BLaER1 (cell line): ENCODE measurements at regions not wholly inside any gene's neighbourhood (a gene's known extent, or its start where the extent isn't known, plus 50 kb on each side); places are given as distances from the start of the nearest gene placed in this dataset.

ENCODE experiments used
- H3K27ac ChIP-seq: shearing (Covaris generic); formaldehyde crosslinking; 2 replicates; pipeline ENCODE4 v1.8.1; 2022
- H3K27me3 ChIP-seq: shearing (Covaris generic); formaldehyde crosslinking; 2 replicates; pipeline ENCODE4 v1.8.1; 2022
- H3K36me3 ChIP-seq: shearing (Covaris generic); formaldehyde crosslinking; 2 replicates; pipeline ENCODE4 v1.8.1; 2022
- H3K4me1 ChIP-seq: shearing (Covaris generic); formaldehyde crosslinking; 2 replicates; pipeline ENCODE4 v1.8.1; 2022
- H3K4me2 ChIP-seq: shearing (Covaris generic); formaldehyde crosslinking; 2 replicates; pipeline ENCODE4 v1.8.1; 2022
- H3K4me3 ChIP-seq: shearing (Covaris generic); formaldehyde crosslinking; 2 replicates; pipeline ENCODE4 v1.8.1; 2022
- H3K9ac ChIP-seq: shearing (Covaris generic); formaldehyde crosslinking; 2 replicates; pipeline ENCODE4 v1.8.1; 2022
- H3K9me3 ChIP-seq: shearing (Covaris generic); formaldehyde crosslinking; 2 replicates; pipeline ENCODE4 v1.8.1; 2022
- H4K20me1 ChIP-seq: shearing (Covaris generic); formaldehyde crosslinking; 2 replicates; pipeline ENCODE4 v1.8.1; 2022
- Cebpa-rat ChIP-seq: shearing (Covaris generic); IDR thresholded peaks from 2 replicates; pipeline ENCODE4 v1.8.1; 2022

DNA sequence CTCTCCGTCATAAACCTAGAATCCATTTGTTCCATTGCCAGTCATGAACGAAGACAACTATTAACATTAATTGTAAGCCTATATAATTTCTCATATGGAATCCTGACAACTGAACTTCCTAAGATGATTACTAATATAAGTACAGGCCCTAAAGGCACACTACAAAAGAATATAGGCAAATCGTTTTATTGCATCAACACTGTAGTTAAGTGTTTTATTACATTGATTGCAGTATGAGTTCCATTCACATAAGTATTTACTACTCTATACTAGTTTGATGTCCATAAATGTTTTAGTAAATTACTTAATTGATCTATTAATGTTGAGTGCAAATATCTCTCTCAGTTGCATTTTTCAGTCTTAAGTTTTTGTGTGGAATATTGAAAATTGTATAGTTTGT, 113.1 kb upstream of the SEMA3C start:
- no peak overlapping the region for H3K9ac ChIP-seq

DNA sequence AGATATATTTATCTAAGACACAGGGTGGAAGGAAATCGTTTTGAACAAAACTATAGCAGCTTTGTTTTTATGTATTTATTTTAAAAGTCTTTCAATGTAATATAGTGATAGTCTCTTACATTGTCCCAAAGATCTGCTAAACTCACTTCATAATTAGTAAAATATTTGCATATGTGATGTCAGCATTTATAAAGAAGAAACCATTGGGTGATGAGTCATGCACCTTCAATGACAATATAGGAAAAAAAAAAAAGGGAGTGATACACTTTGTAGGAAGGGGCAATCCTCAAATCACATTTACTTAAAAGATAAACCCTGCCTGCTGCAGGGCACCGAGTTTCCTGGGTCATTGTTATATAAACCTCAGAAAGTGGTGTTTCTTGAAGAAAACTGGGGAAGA, 112.4 kb upstream of the SEMA3C start:
- Histone ChIP-seq H3K27ac (no peak overlapping the region), H3K4me2 (no peak overlapping the region)

More for the DNA sequence above, 113.1 kb upstream of the SEMA3C start:
- no peak for TF ChIP-seq Cebpa-rat
- Histone ChIP-seq H3K4me3 (no peak overlapping the region), H3K27me3 (no peaks in the 10 kb centered on the region), H3K36me3 (no peaks in the 10 kb centered on the region), H3K4me2 (no peak overlapping the region), H3K9me3 (no peaks in the 10 kb centered on the region), H3K4me1 (no peaks in the 10 kb centered on the region), H4K20me1 (no peaks in the 10 kb centered on the region), H3K27ac (no peak overlapping the region)

DNA sequence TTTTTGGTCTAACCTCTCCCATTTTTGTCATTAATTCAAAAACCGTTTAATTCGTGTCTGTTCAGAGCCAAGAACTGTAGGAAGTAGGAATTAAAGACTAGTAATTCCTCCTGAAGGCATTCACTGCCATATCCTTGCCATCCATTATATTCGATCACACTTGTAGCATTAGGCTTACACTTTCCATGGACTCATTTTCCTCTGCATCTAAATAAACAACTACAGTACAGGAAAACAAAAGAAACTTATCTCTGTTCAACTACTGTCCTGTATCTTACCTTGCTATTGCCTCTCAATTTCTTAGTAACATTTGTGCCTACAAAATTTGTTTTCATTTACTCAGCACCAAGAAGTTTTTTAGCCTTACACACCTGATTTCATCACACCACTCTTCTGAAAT, 111.6 kb upstream of the SEMA3C start:
- Histone ChIP-seq H3K4me2 (no peak overlapping the region), H3K4me3 (no peak overlapping the region), H4K20me1 (no peaks in the 10 kb centered on the region), H3K9ac (no peak overlapping the region), H3K36me3 (no peaks in the 10 kb centered on the region), H3K27me3 (no peaks in the 10 kb centered on the region), H3K4me1 (no peaks in the 10 kb centered on the region), H3K9me3 (no peaks in the 10 kb centered on the region), H3K27ac (no peak overlapping the region)
- TF ChIP-seq Cebpa-rat = no peak

More for the DNA sequence above, 112.4 kb upstream of the SEMA3C start:
- TF ChIP-seq Cebpa-rat = no peak
- Histone ChIP-seq H3K4me3 (no peak overlapping the region), H3K36me3 (no peaks in the 10 kb centered on the region), H3K9ac (no peak overlapping the region), H4K20me1 (no peaks in the 10 kb centered on the region), H3K27me3 (no peaks in the 10 kb centered on the region), H3K4me1 (no peaks in the 10 kb centered on the region), H3K9me3 (no peaks in the 10 kb centered on the region)

DNA sequence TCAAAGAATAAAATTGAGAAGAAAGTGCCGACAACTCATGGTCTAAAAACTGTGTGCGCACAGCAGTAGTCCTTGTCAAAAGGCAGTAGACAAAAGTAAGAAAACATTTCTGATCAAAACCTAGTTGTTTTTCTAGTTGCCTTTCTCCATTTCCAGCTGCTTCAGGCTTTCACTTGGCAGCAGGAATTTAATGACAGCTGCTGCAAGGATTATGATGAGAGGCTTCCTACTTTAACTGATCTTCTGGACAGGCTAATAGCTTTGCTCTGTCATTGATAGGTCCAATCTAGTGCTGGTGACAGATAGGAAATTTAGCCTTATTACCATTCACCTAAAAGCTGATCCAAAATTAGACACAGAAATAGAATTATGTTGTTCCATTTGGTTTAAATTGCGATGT, 110.7 kb upstream of the SEMA3C start:
- no peak overlapping the region for H3K4me2 ChIP-seq
- TF ChIP-seq Cebpa-rat = no peak
- H3K4me3 ChIP-seq = no peak overlapping the region
- H3K9ac ChIP-seq = no peak overlapping the region
- no peaks in the 10 kb centered on the region for H3K9me3 ChIP-seq
- H3K27me3 ChIP-seq = no peaks in the 10 kb centered on the region
- H3K36me3 ChIP-seq = no peaks in the 10 kb centered on the region
- H3K27ac ChIP-seq = no peak overlapping the region
- no peaks in the 10 kb centered on the region for H3K4me1 ChIP-seq
- H4K20me1 ChIP-seq = no peaks in the 10 kb centered on the region

DNA sequence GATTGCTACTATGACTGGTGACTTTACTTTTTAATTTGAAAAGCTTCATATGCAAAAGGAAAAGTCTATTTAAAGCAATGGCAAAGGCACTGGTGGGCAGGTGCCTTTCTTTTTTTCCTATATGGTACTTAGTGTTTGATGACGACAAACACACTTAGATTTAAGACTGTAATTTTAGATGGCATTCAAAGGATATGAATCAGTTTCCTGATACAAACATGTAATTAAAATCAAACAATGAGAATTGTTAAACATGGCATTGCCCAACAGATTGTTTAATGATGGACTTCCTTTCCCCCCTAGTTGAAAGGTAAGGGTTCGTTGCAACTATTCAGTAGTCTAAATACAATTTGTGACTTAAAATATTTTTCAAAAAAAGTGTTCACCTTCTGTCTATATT, 106.5 kb upstream of the SEMA3C start:
- no peaks in the 10 kb centered on the region for H3K9me3 ChIP-seq

DNA sequence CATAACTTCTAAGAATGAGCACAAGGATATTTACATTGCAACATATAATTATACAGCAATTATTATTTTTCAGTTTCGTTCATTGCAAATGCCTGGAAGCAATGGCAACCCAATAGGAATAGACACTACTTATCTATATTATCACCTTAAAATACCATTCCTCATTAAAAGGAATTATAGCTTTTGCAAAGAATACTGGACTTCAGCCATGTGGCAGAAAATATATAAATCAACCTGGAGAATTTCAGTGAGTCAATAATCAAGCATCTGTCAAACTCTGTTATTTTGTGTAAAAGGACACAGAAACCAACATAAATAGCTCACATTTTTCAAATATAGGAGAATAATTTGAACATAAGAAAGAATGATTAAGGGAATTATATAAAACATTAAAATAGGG, 96.1 kb upstream of the SEMA3C start:
- H3K4me2 ChIP-seq = no peak overlapping the region
- H3K36me3 ChIP-seq = no peaks in the 10 kb centered on the region
- no peak overlapping the region for H3K27ac ChIP-seq
- H3K4me3 ChIP-seq = no peak overlapping the region
- H3K9me3 ChIP-seq = no peaks in the 10 kb centered on the region
- TF ChIP-seq Cebpa-rat = no peak
- no peaks in the 10 kb centered on the region for H3K4me1 ChIP-seq
- H4K20me1 ChIP-seq = no peaks in the 10 kb centered on the region
- no peaks in the 10 kb centered on the region for H3K27me3 ChIP-seq
- H3K9ac ChIP-seq = no peak overlapping the region

More for the DNA sequence above, 106.5 kb upstream of the SEMA3C start:
- Histone ChIP-seq H3K9ac (no peak overlapping the region), H3K36me3 (no peaks in the 10 kb centered on the region), H4K20me1 (no peaks in the 10 kb centered on the region), H3K27me3 (no peaks in the 10 kb centered on the region), H3K27ac (no peak overlapping the region), H3K4me3 (no peak overlapping the region), H3K4me2 (no peak overlapping the region), H3K4me1 (no peaks in the 10 kb centered on the region)
- TF ChIP-seq Cebpa-rat = no peak

DNA sequence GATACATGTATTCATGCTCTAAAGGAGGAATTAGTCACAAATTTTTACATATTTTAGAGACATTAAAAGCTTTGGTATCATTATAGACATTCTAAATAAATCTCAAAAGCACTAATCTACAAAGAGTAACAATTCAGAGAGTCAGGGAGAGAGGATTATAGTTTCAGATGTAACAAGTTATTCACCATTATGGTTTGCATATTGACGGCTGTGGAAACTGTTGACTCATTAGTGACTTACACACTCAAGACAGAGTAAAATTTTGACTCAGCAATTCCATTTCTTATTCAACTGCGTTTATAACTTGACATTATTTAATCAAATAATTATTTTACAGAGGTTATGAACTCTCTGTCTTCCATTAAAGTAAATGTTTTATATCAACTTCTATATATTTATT, 95.4 kb upstream of the SEMA3C start:
- no peak overlapping the region for H3K4me2 ChIP-seq
- H4K20me1 ChIP-seq = no peaks in the 10 kb centered on the region
- H3K4me1 ChIP-seq = no peaks in the 10 kb centered on the region
- H3K9me3 ChIP-seq = no peaks in the 10 kb centered on the region
- H3K36me3 ChIP-seq = no peaks in the 10 kb centered on the region
- no peak overlapping the region for H3K27ac ChIP-seq
- H3K9ac ChIP-seq = no peak overlapping the region
- no peak overlapping the region for H3K4me3 ChIP-seq
- no peak for TF ChIP-seq Cebpa-rat
- H3K27me3 ChIP-seq = no peaks in the 10 kb centered on the region

DNA sequence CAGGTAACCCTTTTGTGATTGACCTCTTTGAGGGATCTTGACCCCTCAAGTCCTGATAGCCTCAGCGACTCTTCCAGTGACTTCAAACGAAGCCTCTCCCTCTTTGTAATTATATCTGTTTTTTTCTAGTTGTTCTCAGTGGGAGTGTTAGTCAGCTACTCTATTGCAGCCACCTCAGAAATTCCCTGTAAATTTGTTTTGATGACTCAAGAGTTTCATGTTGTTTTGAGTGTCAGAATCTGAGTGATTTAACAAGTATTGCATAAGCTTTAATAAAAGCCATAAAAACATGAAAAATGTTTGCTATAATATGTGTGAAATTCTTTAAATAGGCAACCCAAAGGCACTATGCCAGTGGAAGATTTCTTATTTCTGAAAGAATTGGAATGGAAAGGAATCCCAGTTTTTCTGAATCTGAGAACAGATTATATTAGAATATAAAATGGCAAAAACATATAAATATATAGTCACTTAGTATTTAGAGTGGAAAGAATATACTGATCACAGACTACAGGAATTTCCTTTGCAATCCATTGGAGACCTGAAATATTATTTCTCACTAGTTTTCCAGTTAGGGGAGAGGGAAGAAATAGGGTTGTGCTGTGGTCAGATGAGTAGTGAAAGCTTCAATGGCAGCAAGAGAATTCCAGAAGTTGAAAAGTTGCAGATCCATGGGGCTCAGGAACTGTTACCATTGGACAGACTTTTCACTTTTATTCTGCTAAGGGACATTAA, 94.4 kb upstream of the SEMA3C start:
- Histone ChIP-seq H4K20me1 (no peaks in the 10 kb centered on the region), H3K4me1 (no peaks in the 10 kb centered on the region), H3K4me3 (no peak overlapping the region), H3K9me3 (no peaks in the 10 kb centered on the region), H3K9ac (no peak overlapping the region), H3K4me2 (no peak overlapping the region), H3K27ac (no peak overlapping the region), H3K27me3 (no peaks in the 10 kb centered on the region), H3K36me3 (no peaks in the 10 kb centered on the region)
- no peak for TF ChIP-seq Cebpa-rat

DNA sequence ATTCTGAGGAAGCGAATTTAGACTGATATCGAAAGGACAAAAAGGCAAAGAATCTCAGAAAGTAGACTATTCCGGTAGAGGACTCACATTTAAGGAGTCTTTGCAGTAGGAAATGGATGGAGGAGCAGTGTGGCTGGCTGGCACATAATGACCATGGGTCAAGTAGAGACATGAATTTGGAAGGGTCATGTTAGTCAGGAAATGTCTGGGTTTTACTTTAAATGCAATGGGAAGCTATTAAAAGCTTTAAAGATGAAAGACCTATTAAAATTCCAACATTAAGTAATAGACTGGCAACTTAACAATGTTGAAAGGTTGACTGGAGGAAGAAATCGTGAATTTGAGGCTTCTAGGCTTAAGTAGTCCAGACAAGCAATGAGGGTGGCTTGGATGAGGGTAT, 90.0 kb upstream of the SEMA3C start:
- Histone ChIP-seq H3K9me3 (no peaks in the 10 kb centered on the region), H3K27ac (no peak overlapping the region), H3K9ac (no peak overlapping the region), H3K4me1 (no peaks in the 10 kb centered on the region), H3K4me2 (no peak overlapping the region), H3K36me3 (no peaks in the 10 kb centered on the region), H3K4me3 (no peak overlapping the region), H4K20me1 (no peaks in the 10 kb centered on the region), H3K27me3 (no peaks in the 10 kb centered on the region)
- TF ChIP-seq Cebpa-rat = no peak

DNA sequence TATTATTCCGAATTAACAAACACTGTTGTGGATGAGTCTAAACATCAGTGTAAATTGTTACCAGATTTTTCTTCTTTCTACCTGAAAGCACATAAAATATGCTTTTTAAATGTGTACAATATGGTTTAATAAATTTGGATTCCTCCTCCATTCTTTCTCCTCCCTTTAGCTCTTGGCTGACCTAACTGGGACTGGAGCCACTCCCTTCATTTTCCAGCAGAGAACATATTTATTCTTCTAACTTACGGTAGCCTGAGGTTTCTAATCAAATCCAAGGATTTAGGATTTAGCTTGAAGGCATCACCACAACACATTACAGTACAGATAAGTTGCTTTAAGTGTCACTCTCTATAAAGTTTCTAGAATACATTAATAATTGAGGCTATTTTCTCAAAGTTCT, 88.2 kb upstream of the SEMA3C start:
- no peak overlapping the region for H3K4me3 ChIP-seq
- H3K27me3 ChIP-seq = no peaks in the 10 kb centered on the region
- no peak for TF ChIP-seq Cebpa-rat
- H3K4me1 ChIP-seq = no peaks in the 10 kb centered on the region
- H3K9me3 ChIP-seq = no peaks in the 10 kb centered on the region
- H4K20me1 ChIP-seq = no peaks in the 10 kb centered on the region
- H3K9ac ChIP-seq = no peak overlapping the region
- H3K4me2 ChIP-seq = no peak overlapping the region
- H3K36me3 ChIP-seq = no peaks in the 10 kb centered on the region
- H3K27ac ChIP-seq = no peak overlapping the region

DNA sequence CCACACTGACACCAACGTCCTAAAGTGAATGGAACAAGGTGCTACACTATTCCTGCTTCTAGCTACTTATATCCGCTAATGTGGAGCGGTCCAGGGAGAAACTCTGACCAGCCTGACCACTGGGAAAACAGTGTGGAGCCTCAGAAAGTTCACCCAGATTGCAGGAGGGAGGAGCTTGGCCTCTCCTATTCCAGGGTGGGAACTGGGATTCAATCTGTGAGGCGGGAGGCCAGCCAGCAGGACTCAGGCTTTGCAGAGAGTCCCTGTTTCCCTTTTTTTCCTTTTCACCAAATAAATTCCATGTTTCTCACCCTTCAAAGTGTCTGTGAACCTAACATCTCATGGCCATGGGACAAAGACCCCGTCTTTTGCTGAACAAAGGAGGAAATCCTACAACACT, 86.4 kb upstream of the SEMA3C start:
- Histone ChIP-seq H3K9me3 (no peaks in the 10 kb centered on the region), H3K27ac (no peak overlapping the region), H3K4me3 (no peak overlapping the region), H3K4me1 (no peaks in the 10 kb centered on the region), H4K20me1 (no peaks in the 10 kb centered on the region), H3K36me3 (no peaks in the 10 kb centered on the region), H3K9ac (no peak overlapping the region), H3K27me3 (no peaks in the 10 kb centered on the region), H3K4me2 (no peak overlapping the region)
- no peak for TF ChIP-seq Cebpa-rat
